IMR-90 (cell line): ENCODE measurements at regions not wholly inside any gene's neighbourhood (a gene's known extent, or its start where the extent isn't known, plus 50 kb on each side); places are given as distances from the start of the nearest gene placed in this dataset.

Source experiments
- ATAC-seq: fragments of 200-7000 bp; cut with Tn5 transposase; 2 replicates; pipeline ENCODE4 v1.9.1; 2020; ENCODE audit warnings: low read depth, mild to moderate bottlenecking, moderate library complexity
- BruUV-seq: library from RNA; stranded (reverse); fragments of 400-500 nt; replicated peaks from 2 replicates; lab custom pipeline; 2021; lab: Mats Ljungman, UMichigan
- CTCF ChIA-PET: fragments of 300-600 bp; formaldehyde crosslinking; extraction: SDS; loops from one replicate; lab custom pipeline; 2021; ENCODE audit warnings: antibody characterized with exemption; lab: Yijun Ruan, JAX
- POLR2A ChIA-PET: fragments of 300-600 bp; sonication (Branson Sonifier 250); formaldehyde crosslinking; loops from one replicate; lab custom pipeline; 2022; ENCODE audit warnings: antibody characterized with exemption; ENCODE audit not compliant: unreplicated experiment; lab: Charles Lee
- DNase-seq: peaks from one replicate; pipeline ENCODE4 v3.0.0; 2013
- H2AFZ ChIP-seq: replicated peaks from 2 replicates; pipeline ENCODE3; 2013; ENCODE audit warnings: low read length, mild to moderate bottlenecking; ENCODE audit not compliant: poor library complexity
- H2AK5ac ChIP-seq: 2 replicates; pipeline ENCODE4 v1.6.1; 2013; ENCODE audit warnings: low read depth, low read length, inconsistent platforms
- H2AK9ac ChIP-seq: replicated peaks from 2 replicates; pipeline ENCODE3; 2013; ENCODE audit warnings: mild to moderate bottlenecking, low read depth, low read length, moderate library complexity; ENCODE audit not compliant: poor library complexity
- H2BK120ac ChIP-seq: 2 replicates; pipeline ENCODE4 v1.6.1; 2013; ENCODE audit warnings: low read depth, low read length, inconsistent platforms
- H2BK15ac ChIP-seq: 3 replicates; pipeline ENCODE4 v1.6.1; 2013; ENCODE audit warnings: low read depth, low read length, inconsistent platforms
- H2BK20ac ChIP-seq: 2 replicates; pipeline ENCODE4 v1.6.1; 2013; ENCODE audit warnings: low read depth, mild to moderate bottlenecking, inconsistent platforms, low read length, moderate library complexity
- H2BK5ac ChIP-seq: 2 replicates; pipeline ENCODE4 v1.6.1; 2013; ENCODE audit warnings: mild to moderate bottlenecking, low read depth, low read length, inconsistent platforms; ENCODE audit not compliant: poor library complexity, severe bottlenecking
- H3K14ac ChIP-seq: replicated peaks from 2 replicates; pipeline ENCODE4 v1.6.1; 2013; ENCODE audit warnings: low read depth, low read length, inconsistent platforms
- H3K18ac ChIP-seq: 2 replicates; pipeline ENCODE4 v1.6.1; 2013; ENCODE audit warnings: low read depth, low read length, control low read depth
- H3K23ac ChIP-seq: 2 replicates; pipeline ENCODE4 v1.6.1; 2013; ENCODE audit warnings: low read depth, low read length, inconsistent platforms
- H3K27ac ChIP-seq: 2 replicates; pipeline ENCODE4 v1.5.1; 2013; ENCODE audit warnings: mild to moderate bottlenecking, control low read depth, low read length; ENCODE audit not compliant: insufficient read depth
- H3K27me3 ChIP-seq: 2 replicates; pipeline ENCODE4 v1.6.1; 2013; ENCODE audit warnings: low read length; ENCODE audit not compliant: control insufficient read depth, insufficient read depth
- H3K36me3 ChIP-seq: 2 replicates; pipeline ENCODE4 v1.6.1; 2013; ENCODE audit warnings: low read length, mixed read lengths; ENCODE audit not compliant: control insufficient read depth, insufficient read depth
- H3K4ac ChIP-seq: 2 replicates; pipeline ENCODE4 v1.6.1; 2013; ENCODE audit warnings: low read depth, low read length, inconsistent platforms
- H3K4me1 ChIP-seq: 2 replicates; pipeline ENCODE4 v1.6.1; 2013; ENCODE audit warnings: low read length, mixed read lengths; ENCODE audit not compliant: control insufficient read depth, insufficient read depth
- H3K4me2 ChIP-seq: 2 replicates; pipeline ENCODE4 v1.6.1; 2013; ENCODE audit warnings: low read depth, mild to moderate bottlenecking, control low read depth, low read length, moderate library complexity
- H3K4me3 ChIP-seq: 2 replicates; pipeline ENCODE4 v1.5.1; 2013; ENCODE audit warnings: low read depth, mild to moderate bottlenecking, control low read depth, low read length, moderate library complexity; ENCODE audit not compliant: insufficient read depth
- H3K56ac ChIP-seq: 2 replicates; pipeline ENCODE4 v1.6.1; 2013; ENCODE audit warnings: low read length, inconsistent platforms; ENCODE audit not compliant: insufficient read depth; ENCODE audit errors: extremely low read depth
- H3K79me1 ChIP-seq, 2 experiments: 2 replicates each; pipeline ENCODE4 v1.6.1; 2013; ENCODE audit warnings: low read length in 2 of 2, inconsistent platforms in 1 of 2, low read depth in 1 of 2
- H3K9ac ChIP-seq: 2 replicates; pipeline ENCODE4 v1.6.1; 2013; ENCODE audit warnings: low read depth, low read length, control low read depth
- H3K9me1 ChIP-seq: 2 replicates; pipeline ENCODE4 v1.6.1; 2013; ENCODE audit warnings: low read length, inconsistent platforms; ENCODE audit not compliant: insufficient read depth
- H3K9me3 ChIP-seq: 2 replicates; pipeline ENCODE4 v1.6.1; 2013; ENCODE audit warnings: low read length; ENCODE audit not compliant: control insufficient read depth, insufficient read depth
- H4K20me1 ChIP-seq: 2 replicates; pipeline ENCODE4 v1.6.1; 2013; ENCODE audit warnings: low read length, inconsistent platforms; ENCODE audit not compliant: insufficient read depth
- H4K5ac ChIP-seq: 2 replicates; pipeline ENCODE4 v1.6.1; 2013; ENCODE audit warnings: mild to moderate bottlenecking, low read depth, low read length, control low read depth
- H4K8ac ChIP-seq, 2 experiments: 2 replicates each; pipeline ENCODE4 v1.6.1; 2013; ENCODE audit warnings: low read depth in 2 of 2, low read length in 2 of 2, control low read depth in 1 of 2, inconsistent platforms in 1 of 2
- H4K91ac ChIP-seq: 2 replicates; pipeline ENCODE4 v1.6.1; 2013; ENCODE audit warnings: low read depth, low read length, inconsistent platforms; ENCODE audit not compliant: insufficient read depth
- CEBPB ChIP-seq: IDR thresholded peaks from 2 replicates; pipeline ENCODE4 v1.6.1; 2012; ENCODE audit warnings: low read depth, low read length, improper control_type of control experiment
- CHD1 ChIP-seq: IDR thresholded peaks from 2 replicates; pipeline ENCODE4 v1.6.1; 2012; ENCODE audit warnings: low read depth, low read length, improper control_type of control experiment
- CTCF ChIP-seq: conservative IDR thresholded peaks from 2 replicates; pipeline ENCODE4 v1.5.1; 2012; ENCODE audit warnings: mild to moderate bottlenecking, low read depth, low read length, improper control_type of control experiment
- ELK1 ChIP-seq: fragments of 150-350 bp; IDR thresholded peaks from 2 replicates; pipeline ENCODE4 v1.6.1; 2016; ENCODE audit warnings: low read depth, mild to moderate bottlenecking, low read length, moderate library complexity, borderline replicate concordance
- FOS ChIP-seq: fragments of 150-350 bp; IDR thresholded peaks from 2 replicates; pipeline ENCODE4 v1.6.1; 2016; ENCODE audit warnings: low read depth, low read length
- MXI1 ChIP-seq: IDR thresholded peaks from 2 replicates; pipeline ENCODE4 v1.6.1; 2012; ENCODE audit warnings: low read depth, mild to moderate bottlenecking, low read length, moderate library complexity, borderline replicate concordance
- POLR2A ChIP-seq: IDR thresholded peaks from 2 replicates; pipeline ENCODE4 v1.6.1; 2012; ENCODE audit warnings: mild to moderate bottlenecking, low read depth, low read length
- RAD21 ChIP-seq: IDR thresholded peaks from 2 replicates; pipeline ENCODE4 v1.6.1; 2012; ENCODE audit warnings: low read length, improper control_type of control experiment
- SMC3 ChIP-seq: fragments of 150-350 bp; IDR thresholded peaks from 2 replicates; pipeline ENCODE4 v1.6.1; 2016; ENCODE audit warnings: low read depth, mild to moderate bottlenecking, antibody characterized with exemption, low read length, moderate library complexity
- USF2 ChIP-seq: fragments of 150-350 bp; IDR thresholded peaks from 2 replicates; pipeline ENCODE4 v1.6.1; 2017; ENCODE audit warnings: mild to moderate bottlenecking, antibody characterized with exemption, low read length, low read depth
- WGBS, 2 experiments: methylation state at CpG; one replicate each; pipeline versions ENCODE4 v1.1.5 to v1.1.7; 2013; ENCODE audit warnings: missing lambda C conversion rate in 2 of 2; ENCODE audit not compliant: insufficient read length in 1 of 2; ENCODE audit errors: extremely low coverage in 2 of 2; 5-methylcytosine and 5-hydroxymethylcytosine counted together
- dilution Hi-C: fragments of 300-500 bp; cut with HindIII; formaldehyde crosslinking; loops from one replicate; pipeline ENCODE4 v1.14.3; 2018; ENCODE audit warnings: low sequenced_read_pairs; ENCODE audit not compliant: unreplicated experiment
- in situ Hi-C: fragments of 300-500 bp; cut with MboI; formaldehyde crosslinking; loops from 3 replicates; pipeline ENCODE4 v1.14.3; 2019; ENCODE audit warnings: low sequenced_read_pairs, inconsistent platforms, mixed read lengths
- intact Hi-C: fragments of 100-400 bp; cut with micrococcal nuclease; formaldehyde crosslinking; loops from 2 replicates; pipeline ENCODE4 v1.10.0; 2022

- Histone ChIP-seq H2BK5ac (no peak overlapping the region), H2AK9ac (no peak overlapping the region), H3K18ac (no peak overlapping the region), H3K36me3 (no peaks in the 10 kb centered on the region), H2BK20ac (no peak overlapping the region), H3K4me2 (no peak overlapping the region), H3K9me1 (no peaks in the 10 kb centered on the region), H3K79me1 (no peaks in the 10 kb centered on the region), H4K8ac (no peak overlapping the region), H3K56ac (no peak overlapping the region), H2AFZ (no peak overlapping the region), H3K9ac (no peak overlapping the region), H4K20me1 (no peaks in the 10 kb centered on the region), H4K91ac (no peak overlapping the region), H3K4me1 (no peaks in the 10 kb centered on the region), H3K4ac (no peak overlapping the region), H3K23ac (no peak overlapping the region), H2AK5ac (no peak overlapping the region), H3K9me3 (no peaks in the 10 kb centered on the region), H2BK120ac (no peak overlapping the region), H3K14ac (no peak overlapping the region), H3K27me3 (no peaks in the 10 kb centered on the region), H3K27ac (no peak overlapping the region), H4K5ac (no peak overlapping the region), H3K4me3 (no peak overlapping the region), H2BK15ac (no peak overlapping the region)
- WGBS, 2 experiments: no CpG with 5 or more reads among the region's 3 CpGs
- intact Hi-C loops: no loop called here
- ATAC-seq: no peak
- DNase-seq: no peak
- ChIA-PET POLR2A (no interaction called here), CTCF (no interaction called here)
- dilution Hi-C loops: no loop called here
- in situ Hi-C loops: no loop called here
- BruUV-seq: no TSS peak
- TF ChIP-seq MXI1 (no peak), FOS (no peak), POLR2A (no peak), RAD21 (no peak), CHD1 (no peak), USF2 (no peak), CTCF (no peak), ELK1 (no peak), CEBPB (no peak), SMC3 (no peak)
Observed at GRCh38 chr13:31460061-31460460, 260.3 kb downstream of the B3GLCT start.
